ENCODE measurements at regions not wholly inside any gene's neighbourhood (a gene's known extent, or its start where the extent isn't known, plus 50 kb on each side); places are given as distances from the start of the nearest gene placed in this dataset.

- TF ChIP-seq POU2F2 (IDR thresholded peaks at IDR 0.05; ENCODE audit: low read depth, low read length) (no peak), POLR2AphosphoS5 (IDR thresholded peaks at IDR 0.05; ENCODE audit: low read depth, low read length) (no peak), PAX5 (IDR thresholded peaks at IDR 0.05; ENCODE audit: insufficient read depth, low read length, severe bottlenecking) (no peak), POLR2A (IDR thresholded peaks at IDR 0.05; ENCODE audit: low read depth, low read length) (no peak), TAF1 (IDR thresholded peaks at IDR 0.05; ENCODE audit: low read depth, low read length) (no peak), SPI1 (IDR thresholded peaks at IDR 0.05; ENCODE audit: low read depth, low read length) (no peak)
Measured at GRCh38 chr2:199556527-199557285, 99.0 kb upstream of the SATB2 start.
